ENCODE measurements at regions not wholly inside any gene's neighbourhood (a gene's known extent, or its start where the extent isn't known, plus 50 kb on each side); places are given as distances from the start of the nearest gene placed in this dataset.

DNA sequence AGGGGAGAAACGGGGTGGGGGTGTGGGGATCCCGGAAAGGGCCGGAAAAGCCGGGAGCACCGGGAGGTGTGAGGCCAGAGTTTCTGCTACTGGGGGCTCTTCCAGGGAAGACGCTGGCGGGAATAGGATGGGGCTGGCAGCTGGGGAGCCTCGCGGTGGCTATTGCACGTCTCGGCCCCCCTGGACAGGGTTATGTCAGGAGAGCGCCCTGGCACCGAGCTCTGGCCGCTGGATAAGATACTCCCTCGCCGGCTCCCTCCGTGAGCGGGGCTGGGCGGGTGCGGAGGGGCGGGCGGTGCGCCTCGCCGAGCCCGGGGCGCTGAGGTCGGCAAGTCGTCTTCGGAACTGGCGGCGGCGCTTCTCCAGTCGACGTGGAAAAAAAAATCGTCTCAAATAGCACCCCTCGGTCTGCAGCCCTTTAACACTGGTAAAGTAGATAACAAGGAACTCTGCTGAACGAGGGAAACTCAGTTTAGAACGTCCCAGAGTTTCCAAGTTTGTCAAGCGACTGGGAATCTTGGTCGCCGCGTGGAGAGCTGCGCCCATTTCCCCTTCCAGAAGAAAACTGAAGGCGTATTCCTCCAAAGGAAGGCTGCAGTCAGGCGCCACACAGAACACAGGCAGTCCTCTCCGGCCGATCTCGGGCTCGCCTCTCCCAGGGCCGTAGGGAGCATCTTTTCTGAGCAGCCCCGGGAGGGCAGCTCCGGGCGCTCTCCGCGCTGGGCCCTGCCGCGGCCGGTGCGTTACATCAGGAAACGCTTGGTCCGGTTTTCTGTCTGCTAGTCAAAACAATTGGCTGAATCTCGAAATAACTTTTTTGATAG is 115.1 kb downstream of the KCNRG start:
- TF ChIP-seq, protein P1, sequence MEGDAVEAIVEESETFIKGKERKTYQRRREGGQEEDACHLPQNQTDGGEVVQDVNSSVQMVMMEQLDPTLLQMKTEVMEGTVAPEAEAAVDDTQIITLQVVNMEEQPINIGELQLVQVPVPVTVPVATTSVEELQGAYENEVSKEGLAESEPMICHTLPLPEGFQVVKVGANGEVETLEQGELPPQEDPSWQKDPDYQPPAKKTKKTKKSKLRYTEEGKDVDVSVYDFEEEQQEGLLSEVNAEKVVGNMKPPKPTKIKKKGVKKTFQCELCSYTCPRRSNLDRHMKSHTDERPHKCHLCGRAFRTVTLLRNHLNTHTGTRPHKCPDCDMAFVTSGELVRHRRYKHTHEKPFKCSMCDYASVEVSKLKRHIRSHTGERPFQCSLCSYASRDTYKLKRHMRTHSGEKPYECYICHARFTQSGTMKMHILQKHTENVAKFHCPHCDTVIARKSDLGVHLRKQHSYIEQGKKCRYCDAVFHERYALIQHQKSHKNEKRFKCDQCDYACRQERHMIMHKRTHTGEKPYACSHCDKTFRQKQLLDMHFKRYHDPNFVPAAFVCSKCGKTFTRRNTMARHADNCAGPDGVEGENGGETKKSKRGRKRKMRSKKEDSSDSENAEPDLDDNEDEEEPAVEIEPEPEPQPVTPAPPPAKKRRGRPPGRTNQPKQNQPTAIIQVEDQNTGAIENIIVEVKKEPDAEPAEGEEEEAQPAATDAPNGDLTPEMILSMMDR (IDR thresholded peaks at IDR 0.05): no peak
- TF ChIP-seq POLR2A (IDR thresholded peaks at IDR 0.05) (no peak), POLR2AphosphoS5 (IDR thresholded peaks at IDR 0.05) (no peak)
- H3K27me3 ChIP-seq (replicated peaks; ENCODE audit: insufficient read depth): peaks cover 24% of the 10 kb centered on the region
- peak overlapping the region in 1 of 2 donors; percentile 41 for H3K27ac ChIP-seq
- no peaks in the 10 kb centered on the region for H3K36me3 ChIP-seq
- intact Hi-C loops (cut with DNase I): no loop called here
- no peaks in the 10 kb centered on the region for H3K9me3 ChIP-seq
- DNase-seq (ENCODE audit: low spot score): no peak
- H3K4me3 ChIP-seq: peak overlapping the region; percentile 11 to 33
- whole genome bisulfite sequencing: 5% methylated on average over 63 of the region's 63 CpGs
- no peaks in the 10 kb centered on the region for H3K4me1 ChIP-seq (replicated peaks)

DNA sequence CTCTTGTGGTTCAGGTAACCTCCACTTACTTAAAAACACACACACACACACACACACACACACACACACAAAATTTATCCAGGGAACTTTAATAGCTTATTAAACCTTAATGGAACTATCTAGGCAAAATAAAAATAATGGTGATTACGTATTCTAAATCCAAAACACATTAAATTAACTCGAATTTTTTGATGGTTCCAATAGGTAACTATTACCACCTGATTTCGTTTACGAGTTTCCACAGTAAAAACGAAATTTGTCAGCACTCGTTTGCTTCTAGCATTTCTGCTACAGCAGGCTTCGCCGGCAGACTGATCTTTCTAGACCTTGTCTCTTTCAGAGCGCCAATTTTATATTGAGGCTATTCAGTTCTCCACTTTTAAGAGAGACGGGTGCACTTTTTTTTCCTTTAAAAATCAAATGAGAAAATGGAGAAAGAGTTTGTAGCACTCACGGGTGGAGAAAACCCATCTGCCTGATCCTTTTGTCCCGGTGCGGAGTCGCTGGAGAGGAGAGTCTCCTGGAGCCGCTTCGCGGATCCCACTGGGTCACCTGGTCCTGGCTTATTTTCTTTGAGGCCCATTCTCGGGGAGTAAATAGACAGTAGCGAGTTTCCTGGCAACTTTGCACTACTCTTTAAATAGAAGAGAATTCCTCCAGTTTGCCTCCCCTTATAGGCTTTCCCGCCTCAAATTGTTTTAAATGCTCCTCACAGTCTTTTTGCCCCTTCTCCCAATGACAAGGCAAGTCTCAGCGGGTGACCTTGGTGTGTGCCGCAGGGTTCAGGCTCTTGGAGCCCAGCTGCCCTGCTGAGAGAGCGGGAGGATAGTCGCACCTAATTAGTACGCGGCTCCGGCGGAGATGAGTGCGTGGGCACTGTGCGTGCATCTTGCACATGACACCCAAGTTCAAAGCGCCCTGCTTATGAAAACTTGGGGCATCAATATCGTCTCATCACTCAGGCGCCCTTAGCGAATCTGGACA is 117.0 kb downstream of the KCNRG start:
- intact Hi-C loops (cut with DNase I): no loop called here
- Histone ChIP-seq H3K4me3 (no peak overlapping the region), H3K9me3 (no peaks in the 10 kb centered on the region), H3K27me3 (replicated peaks; ENCODE audit: insufficient read depth) (peaks cover 24% of the 10 kb centered on the region), H3K36me3 (no peaks in the 10 kb centered on the region), H3K27ac (no peak overlapping the region), H3K4me1 (replicated peaks) (no peaks in the 10 kb centered on the region)
- 26% methylated on average over 34 of the region's 34 CpGs for whole genome bisulfite sequencing
- no peak for DNase-seq (ENCODE audit: low spot score)
- TF ChIP-seq POLR2AphosphoS5 (IDR thresholded peaks at IDR 0.05): no peak
- TF ChIP-seq, protein P1 (IDR thresholded peaks at IDR 0.05): no peak
- no peak for TF ChIP-seq POLR2A (IDR thresholded peaks at IDR 0.05)

DNA sequence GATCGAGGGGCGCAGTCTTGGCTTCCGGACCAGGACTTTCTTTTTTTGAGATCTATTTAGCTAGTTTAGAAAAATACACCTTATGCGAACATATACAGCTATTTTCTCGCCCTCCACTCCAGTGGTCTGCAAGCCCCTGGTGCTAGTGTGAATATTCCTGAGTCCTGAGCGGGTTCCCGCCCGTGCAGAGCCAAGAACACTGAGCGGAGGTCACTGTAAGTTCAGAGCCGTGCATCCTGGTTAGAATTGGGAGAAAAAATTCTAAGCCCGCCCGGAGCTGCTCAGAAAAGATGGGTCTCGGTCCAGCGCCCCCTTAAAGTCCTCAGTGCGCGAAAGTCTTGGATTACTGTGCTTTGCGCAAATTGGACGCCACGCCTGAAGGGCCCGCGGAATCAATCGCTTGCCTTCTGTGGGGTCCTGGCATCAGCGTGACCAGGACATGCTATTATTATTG is 117.7 kb downstream of the KCNRG start:
- Histone ChIP-seq H3K9me3 (no peaks in the 10 kb centered on the region), H3K36me3 (no peaks in the 10 kb centered on the region), H3K27me3 (replicated peaks; ENCODE audit: insufficient read depth) (peaks cover 24% of the 10 kb centered on the region), H3K4me3 (no peak overlapping the region), H3K4me1 (replicated peaks) (no peaks in the 10 kb centered on the region), H3K27ac (no peak overlapping the region)
- intact Hi-C loops (cut with DNase I): no loop called here
- TF ChIP-seq POLR2A (IDR thresholded peaks at IDR 0.05): no peak
- TF ChIP-seq, protein P1 (IDR thresholded peaks at IDR 0.05): no peak
- TF ChIP-seq POLR2AphosphoS5 (IDR thresholded peaks at IDR 0.05): no peak
- 52% methylated on average over 22 of the region's 23 CpGs for WGBS
- DNase-seq (ENCODE audit: low spot score): no peak

DNA sequence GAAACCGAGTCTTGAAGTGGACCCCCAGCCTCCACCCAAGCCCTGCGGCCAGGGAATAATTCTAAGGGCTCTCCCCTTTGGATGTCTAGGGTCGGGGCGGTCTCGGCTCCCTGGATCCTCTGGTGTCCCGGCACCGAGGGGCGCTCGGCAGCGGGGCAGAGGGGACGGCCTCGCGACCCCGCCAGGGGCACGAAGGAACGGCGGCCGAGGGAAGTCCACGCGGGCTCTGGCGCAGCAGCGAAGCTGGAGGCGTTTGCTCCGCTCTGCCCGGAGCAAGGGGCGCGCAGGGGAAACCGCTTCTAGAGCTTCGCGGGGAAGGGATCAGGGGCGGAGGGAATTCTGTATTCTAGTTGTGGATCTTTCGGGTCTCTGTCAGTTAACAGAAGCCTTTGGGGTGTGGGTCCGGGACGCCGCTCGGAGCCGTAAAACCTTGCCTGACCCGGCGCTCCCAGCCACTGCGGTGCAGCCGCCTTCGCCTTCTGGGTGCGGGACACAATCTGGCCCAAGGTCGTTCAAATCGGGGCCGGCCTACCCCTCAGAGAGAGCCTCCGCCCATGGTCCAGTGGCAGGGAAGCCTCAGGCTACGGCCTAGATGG is 118.2 kb downstream of the KCNRG start:
- intact Hi-C loops (cut with DNase I): no loop called here
- H3K9me3 ChIP-seq: no peaks in the 10 kb centered on the region
- no peaks in the 10 kb centered on the region for H3K4me1 ChIP-seq (replicated peaks)
- no peak overlapping the region for H3K4me3 ChIP-seq
- H3K27me3 ChIP-seq (replicated peaks; ENCODE audit: insufficient read depth): peaks cover 24% of the 10 kb centered on the region
- DNase-seq (ENCODE audit: low spot score): no peak
- H3K36me3 ChIP-seq: no peaks in the 10 kb centered on the region
- WGBS: 91% methylated on average over 26 of the region's 48 CpGs
- H3K27ac ChIP-seq: no peak overlapping the region
- TF ChIP-seq POLR2A (IDR thresholded peaks at IDR 0.05) (no peak), POLR2AphosphoS5 (IDR thresholded peaks at IDR 0.05) (no peak)
- TF ChIP-seq, protein P1 (IDR thresholded peaks at IDR 0.05): no peak

Data from prostate gland (tissue), 2 donors.